LNCAP (cell line): ENCODE measurements at regions not wholly inside any gene's neighbourhood (a gene's known extent, or its start where the extent isn't known, plus 50 kb on each side); places are given as distances from the start of the nearest gene placed in this dataset.

Experiments used
- TF ChIP-seq, protein P1 (sequence below): fragments of 450-650 bp; IDR thresholded peaks from 2 replicates; pipeline ENCODE4 v1.5.1; 2017; ENCODE audit warnings: mild to moderate bottlenecking

DNA sequence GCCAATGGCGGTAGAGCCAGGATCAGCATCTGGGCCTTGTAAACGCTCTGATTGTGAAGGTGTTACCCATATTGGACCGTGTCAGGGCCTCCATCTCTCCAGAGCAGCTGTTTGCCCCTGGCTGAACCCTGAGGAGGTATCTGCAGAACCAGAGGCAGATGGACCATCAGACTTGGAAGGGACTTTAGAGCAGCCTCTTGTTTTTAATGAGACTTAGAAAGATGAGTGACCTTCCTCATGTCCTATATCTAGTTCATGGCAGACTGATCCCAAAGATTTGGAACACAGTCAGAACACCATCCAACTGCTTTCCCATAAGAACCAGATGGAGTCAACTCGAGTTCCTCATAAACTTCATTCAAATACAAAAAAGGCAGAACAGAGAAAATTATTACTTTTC, 135.1 kb upstream of the MSX1 start:
- TF ChIP-seq, protein P1, sequence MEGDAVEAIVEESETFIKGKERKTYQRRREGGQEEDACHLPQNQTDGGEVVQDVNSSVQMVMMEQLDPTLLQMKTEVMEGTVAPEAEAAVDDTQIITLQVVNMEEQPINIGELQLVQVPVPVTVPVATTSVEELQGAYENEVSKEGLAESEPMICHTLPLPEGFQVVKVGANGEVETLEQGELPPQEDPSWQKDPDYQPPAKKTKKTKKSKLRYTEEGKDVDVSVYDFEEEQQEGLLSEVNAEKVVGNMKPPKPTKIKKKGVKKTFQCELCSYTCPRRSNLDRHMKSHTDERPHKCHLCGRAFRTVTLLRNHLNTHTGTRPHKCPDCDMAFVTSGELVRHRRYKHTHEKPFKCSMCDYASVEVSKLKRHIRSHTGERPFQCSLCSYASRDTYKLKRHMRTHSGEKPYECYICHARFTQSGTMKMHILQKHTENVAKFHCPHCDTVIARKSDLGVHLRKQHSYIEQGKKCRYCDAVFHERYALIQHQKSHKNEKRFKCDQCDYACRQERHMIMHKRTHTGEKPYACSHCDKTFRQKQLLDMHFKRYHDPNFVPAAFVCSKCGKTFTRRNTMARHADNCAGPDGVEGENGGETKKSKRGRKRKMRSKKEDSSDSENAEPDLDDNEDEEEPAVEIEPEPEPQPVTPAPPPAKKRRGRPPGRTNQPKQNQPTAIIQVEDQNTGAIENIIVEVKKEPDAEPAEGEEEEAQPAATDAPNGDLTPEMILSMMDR: no peak

GRCh38 chr4:4721636-4722035, 137.8 kb upstream of the MSX1 start:
- TF ChIP-seq, protein P1: no peak

- TF ChIP-seq, protein P1: no peak
Observed at GRCh38 chr4:4720646-4721045, 138.8 kb upstream of the MSX1 start.

DNA sequence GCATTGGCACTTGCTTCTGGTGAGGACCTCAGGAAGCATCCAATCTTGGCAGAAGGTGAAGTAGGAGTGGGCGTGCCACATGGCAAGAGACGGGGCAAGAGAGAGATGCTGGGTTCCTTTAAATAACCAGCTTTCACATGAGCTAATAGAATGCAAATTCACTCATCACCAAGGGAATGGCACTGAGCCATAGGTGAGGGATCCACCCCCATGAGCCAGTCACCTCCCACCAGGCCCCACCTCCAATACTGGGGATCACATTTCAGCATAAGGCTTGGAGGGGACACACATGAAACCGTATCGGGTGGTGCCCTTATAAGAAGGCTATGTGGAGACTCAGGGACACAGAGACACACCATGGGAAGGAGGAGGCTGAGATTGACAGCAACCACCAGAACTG, 140.0 kb upstream of the MSX1 start:
- TF ChIP-seq, protein P1: no peak

DNA sequence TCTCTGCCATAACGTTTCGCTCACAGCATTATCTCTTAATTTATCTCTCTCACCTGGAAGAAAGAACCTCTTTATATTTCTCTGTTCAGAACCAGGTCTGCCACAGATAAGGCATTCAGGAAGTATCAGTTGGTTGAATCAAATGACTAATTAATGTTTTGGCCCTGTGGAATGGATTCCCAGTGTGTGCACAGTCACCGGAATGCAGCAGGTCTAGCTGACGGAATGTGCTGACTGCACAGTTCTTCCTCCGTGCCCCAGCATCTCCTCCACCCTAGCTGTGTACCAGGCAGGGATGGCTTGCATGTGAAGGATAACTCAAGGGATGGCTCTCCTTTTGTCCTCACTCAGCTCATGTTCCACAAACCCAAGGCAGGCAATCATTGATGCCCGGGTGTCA, 141.8 kb upstream of the MSX1 start:
- TF ChIP-seq, protein P1: no peak

GRCh38 chr4:4714331-4714730, 145.1 kb upstream of the MSX1 start:
- TF ChIP-seq, protein P1: no peak

GRCh38 chr4:4712800-4713528, 146.5 kb upstream of the MSX1 start:
- TF ChIP-seq, protein P1: no peak

- TF ChIP-seq, protein P1: no peak
Observed at GRCh38 chr4:4711902-4712301, 147.6 kb upstream of the MSX1 start.
